ENCODE measurements at regions not wholly inside any gene's neighbourhood (a gene's known extent, or its start where the extent isn't known, plus 50 kb on each side); places are given as distances from the start of the nearest gene placed in this dataset.

DNA sequence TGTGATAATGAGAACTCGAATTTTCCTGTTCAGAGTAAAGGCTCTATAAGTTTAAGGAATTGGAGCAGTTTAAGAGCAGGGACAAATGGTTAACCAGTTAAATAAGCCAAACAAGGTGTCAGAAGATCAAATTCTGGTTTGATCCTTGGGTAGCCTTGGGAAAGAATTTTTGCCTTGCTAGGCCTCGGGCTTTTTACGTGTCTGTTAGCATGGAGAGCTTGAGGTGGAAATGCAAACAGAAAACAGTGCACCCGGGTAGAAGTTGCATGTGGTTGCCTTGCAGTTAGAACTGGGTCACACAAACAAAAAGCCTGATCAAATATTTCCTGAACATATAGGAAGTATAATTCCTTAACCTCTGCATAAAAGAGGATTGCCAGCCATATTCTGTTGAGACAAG is 58.3 kb downstream of the RIN2 start:
- H3K27me3 ChIP-seq (ENCODE audit: control insufficient read depth, insufficient read depth, low read length): no peaks in the 10 kb centered on the region
- H3K36me3 ChIP-seq (ENCODE audit: control insufficient read depth, insufficient read depth, low read length): no peaks in the 10 kb centered on the region
- H3K9me3 Mint-ChIP-seq: no peaks in the 10 kb centered on the region
- H3K4me3 Mint-ChIP-seq: no peak overlapping the region
- intact Hi-C loops (cut with micrococcal nuclease): no loop called here
- H3K4me1 Mint-ChIP-seq: no peaks in the 10 kb centered on the region
- H3K36me3 Mint-ChIP-seq: no peaks in the 10 kb centered on the region
- peaks cover 2 to 14% of the 10 kb centered on the region in 2 donors for H3K27me3 Mint-ChIP-seq (ENCODE audit: low read depth in 2 of 2)
- 63% methylated on average over 4 of the region's 4 CpGs for WGBS (ENCODE audit: insufficient coverage)
- ATAC-seq (no peak), DNase-seq (no peak)
- H3K4me3 ChIP-seq (ENCODE audit: low read length): no peak overlapping the region
- peaks cover 3% of the 10 kb centered on the region for H3K9me3 ChIP-seq (ENCODE audit: control insufficient read depth, insufficient read depth, low read length)
- H3K4me1 ChIP-seq (ENCODE audit: control insufficient read depth, insufficient read depth, low read length): no peaks in the 10 kb centered on the region
- TF ChIP-seq, protein P1, sequence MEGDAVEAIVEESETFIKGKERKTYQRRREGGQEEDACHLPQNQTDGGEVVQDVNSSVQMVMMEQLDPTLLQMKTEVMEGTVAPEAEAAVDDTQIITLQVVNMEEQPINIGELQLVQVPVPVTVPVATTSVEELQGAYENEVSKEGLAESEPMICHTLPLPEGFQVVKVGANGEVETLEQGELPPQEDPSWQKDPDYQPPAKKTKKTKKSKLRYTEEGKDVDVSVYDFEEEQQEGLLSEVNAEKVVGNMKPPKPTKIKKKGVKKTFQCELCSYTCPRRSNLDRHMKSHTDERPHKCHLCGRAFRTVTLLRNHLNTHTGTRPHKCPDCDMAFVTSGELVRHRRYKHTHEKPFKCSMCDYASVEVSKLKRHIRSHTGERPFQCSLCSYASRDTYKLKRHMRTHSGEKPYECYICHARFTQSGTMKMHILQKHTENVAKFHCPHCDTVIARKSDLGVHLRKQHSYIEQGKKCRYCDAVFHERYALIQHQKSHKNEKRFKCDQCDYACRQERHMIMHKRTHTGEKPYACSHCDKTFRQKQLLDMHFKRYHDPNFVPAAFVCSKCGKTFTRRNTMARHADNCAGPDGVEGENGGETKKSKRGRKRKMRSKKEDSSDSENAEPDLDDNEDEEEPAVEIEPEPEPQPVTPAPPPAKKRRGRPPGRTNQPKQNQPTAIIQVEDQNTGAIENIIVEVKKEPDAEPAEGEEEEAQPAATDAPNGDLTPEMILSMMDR (IDR thresholded peaks at IDR 0.05): no peak
- H3K27ac ChIP-seq (ENCODE audit: low read length): no peak overlapping the region
- no peak overlapping the region for H3K27ac Mint-ChIP-seq

GRCh38 chr20:19817017-19817416 is 59.0 kb downstream of the RIN2 start:
- TF ChIP-seq, protein P1 (IDR thresholded peaks at IDR 0.05): no peak
- no peaks in the 10 kb centered on the region for H3K36me3 Mint-ChIP-seq
- H3K27me3 Mint-ChIP-seq (ENCODE audit: low read depth in 2 of 2): peaks cover 2 to 14% of the 10 kb centered on the region in 2 donors
- H3K9me3 Mint-ChIP-seq: no peaks in the 10 kb centered on the region
- no peaks in the 10 kb centered on the region for H3K4me1 Mint-ChIP-seq
- intact Hi-C loops (cut with micrococcal nuclease): no loop called here
- no peaks in the 10 kb centered on the region for H3K36me3 ChIP-seq (ENCODE audit: control insufficient read depth, insufficient read depth, low read length)
- DNase-seq: no peak
- H3K27ac ChIP-seq (ENCODE audit: low read length): no peak overlapping the region
- H3K4me3 ChIP-seq (ENCODE audit: low read length): no peak overlapping the region
- H3K9me3 ChIP-seq (ENCODE audit: control insufficient read depth, insufficient read depth, low read length): peaks cover 3% of the 10 kb centered on the region
- H3K27me3 ChIP-seq (ENCODE audit: control insufficient read depth, insufficient read depth, low read length): no peaks in the 10 kb centered on the region
- no peak for ATAC-seq
- WGBS (ENCODE audit: insufficient coverage): 96% methylated on average over 4 of the region's 5 CpGs
- no peak overlapping the region for H3K27ac Mint-ChIP-seq
- no peaks in the 10 kb centered on the region for H3K4me1 ChIP-seq (ENCODE audit: control insufficient read depth, insufficient read depth, low read length)
- H3K4me3 Mint-ChIP-seq: no peak overlapping the region

GRCh38 chr20:19819149-19819548 is 61.1 kb downstream of the RIN2 start:
- Histone ChIP-seq H3K36me3 (ENCODE audit: control insufficient read depth, insufficient read depth, low read length) (no peaks in the 10 kb centered on the region), H3K27ac (ENCODE audit: low read length) (no peak overlapping the region), H3K27me3 (ENCODE audit: control insufficient read depth, insufficient read depth, low read length) (no peaks in the 10 kb centered on the region), H3K4me1 (ENCODE audit: control insufficient read depth, insufficient read depth, low read length) (no peaks in the 10 kb centered on the region), H3K4me3 (ENCODE audit: low read length) (no peak overlapping the region), H3K9me3 (ENCODE audit: control insufficient read depth, insufficient read depth, low read length) (peaks cover 3% of the 10 kb centered on the region)
- Mint-ChIP-seq H3K9me3 (no peaks in the 10 kb centered on the region), H3K4me3 (no peak overlapping the region), H3K4me1 (no peaks in the 10 kb centered on the region), H3K36me3 (no peaks in the 10 kb centered on the region), H3K27ac (no peak overlapping the region), H3K27me3 (ENCODE audit: low read depth in 2 of 2) (no peaks in the 10 kb centered on the region)
- intact Hi-C loops (cut with micrococcal nuclease): no loop called here
- DNase-seq (no peak), ATAC-seq (no peak)
- 79% methylated on average over 1 of the region's 1 CpG for WGBS (ENCODE audit: insufficient coverage)
- TF ChIP-seq, protein P1 (IDR thresholded peaks at IDR 0.05): no peak

DNA sequence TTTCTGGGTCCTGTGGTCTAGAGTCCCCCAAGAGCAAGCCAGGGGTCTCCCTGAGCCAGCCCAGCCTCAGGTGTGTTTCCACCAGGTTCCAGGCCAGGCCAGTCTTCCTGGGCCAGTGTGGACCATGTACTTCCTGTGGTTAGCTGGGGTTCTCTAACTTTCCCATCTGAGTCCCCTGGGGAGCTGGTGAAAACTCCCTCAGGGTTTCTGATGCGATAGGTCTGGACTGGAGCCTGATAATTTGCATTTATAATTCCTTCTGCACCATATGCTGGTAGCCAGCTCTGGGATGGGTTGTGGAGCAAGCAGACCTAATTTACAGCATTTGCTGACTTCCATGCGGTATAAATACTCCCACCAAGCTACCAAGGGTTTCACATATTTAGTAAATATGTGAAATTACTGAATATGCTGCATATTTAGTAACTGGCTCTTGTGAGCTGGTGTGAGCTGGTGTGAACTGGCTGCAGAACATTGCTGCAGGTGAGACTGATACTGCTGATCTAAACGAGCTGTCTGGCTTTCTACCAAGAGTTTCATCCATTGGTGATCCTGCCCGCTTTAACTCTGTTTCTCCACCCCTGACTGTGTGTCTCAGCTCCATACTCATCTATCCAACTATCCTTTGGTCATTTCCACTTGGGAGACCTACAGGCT is 62.6 kb downstream of the RIN2 start:
- TF ChIP-seq, protein P1 (IDR thresholded peaks at IDR 0.05): no peak
- H3K27ac ChIP-seq (ENCODE audit: low read length): no peak overlapping the region
- no peaks in the 10 kb centered on the region for H3K4me1 ChIP-seq (ENCODE audit: control insufficient read depth, insufficient read depth, low read length)
- no peak overlapping the region for H3K27ac Mint-ChIP-seq
- no peak for DNase-seq
- H3K4me3 ChIP-seq (ENCODE audit: low read length): no peak overlapping the region
- H3K36me3 Mint-ChIP-seq: no peaks in the 10 kb centered on the region
- H3K9me3 ChIP-seq (ENCODE audit: control insufficient read depth, insufficient read depth, low read length): peaks cover 3% of the 10 kb centered on the region
- no peaks in the 10 kb centered on the region for H3K4me1 Mint-ChIP-seq
- WGBS (ENCODE audit: insufficient coverage): 68% methylated on average over 3 of the region's 4 CpGs
- H3K27me3 Mint-ChIP-seq (ENCODE audit: low read depth in 2 of 2): no peaks in the 10 kb centered on the region
- H3K36me3 ChIP-seq (ENCODE audit: control insufficient read depth, insufficient read depth, low read length): no peaks in the 10 kb centered on the region
- intact Hi-C loops (cut with micrococcal nuclease): no loop called here
- H3K27me3 ChIP-seq (ENCODE audit: control insufficient read depth, insufficient read depth, low read length): no peaks in the 10 kb centered on the region
- no peaks in the 10 kb centered on the region for H3K9me3 Mint-ChIP-seq
- ATAC-seq: no peak
- no peak overlapping the region for H3K4me3 Mint-ChIP-seq

Data from natural killer cell (primary cell).